HuH-7 (cell line): ENCODE measurements at regions not wholly inside any gene's neighbourhood (a gene's known extent, or its start where the extent isn't known, plus 50 kb on each side); places are given as distances from the start of the nearest gene placed in this dataset.

Source experiments
- DNase-seq: peaks from one replicate; pipeline ENCODE4 v3.0.0; 2011; ENCODE audit warnings: low spot score

DNA sequence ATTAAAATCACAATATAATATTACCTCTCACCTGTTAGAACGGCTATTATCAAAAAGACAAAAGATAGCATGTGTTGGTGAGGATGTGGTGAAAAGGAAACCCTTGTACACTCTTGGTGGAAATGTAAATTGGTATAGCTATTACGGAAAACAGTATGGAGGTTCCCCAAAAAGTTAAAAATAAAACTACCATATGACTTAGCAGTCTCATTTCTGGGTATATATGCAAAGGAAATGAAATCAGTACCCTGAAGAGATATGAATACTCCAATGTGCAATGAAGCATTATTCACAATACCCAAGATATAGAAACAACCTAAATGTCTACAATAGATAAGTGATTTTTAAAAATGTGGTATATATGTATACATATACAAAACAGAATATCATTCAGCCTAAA lies 199.9 kb downstream of the SNX18 start:
- no peak for DNase-seq

DNA sequence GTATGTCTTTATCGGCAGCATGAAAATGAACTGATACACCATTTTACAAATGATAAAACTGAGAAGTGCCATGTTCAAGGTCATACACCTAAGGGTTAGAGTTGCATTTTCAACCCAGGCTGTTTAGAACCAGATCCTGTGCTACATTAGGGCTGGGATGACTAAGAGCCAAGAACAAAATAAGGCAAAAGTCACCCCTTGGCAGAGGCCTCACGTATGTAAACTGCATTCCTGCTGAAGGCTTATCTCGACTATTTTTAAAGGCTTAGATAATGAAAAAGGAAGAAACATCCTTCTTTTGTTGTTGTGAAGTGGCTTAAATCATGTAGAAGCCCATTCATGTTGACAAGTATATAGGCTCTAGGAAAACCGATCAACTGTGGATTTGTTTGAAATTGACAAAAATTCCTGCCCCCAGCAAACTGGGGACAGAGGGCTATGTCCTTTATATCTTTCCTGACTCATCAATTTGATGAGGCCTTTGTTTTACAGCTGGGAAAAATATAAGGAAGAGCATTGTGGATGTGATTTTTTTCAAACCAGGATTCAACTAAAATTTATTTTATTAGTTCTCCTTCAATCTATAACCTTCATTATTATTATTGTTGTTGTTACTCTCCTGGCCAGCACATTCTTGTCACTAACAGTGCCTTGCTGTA lies 196.5 kb downstream of the SNX18 start:
- DNase-seq = no peak

DNA sequence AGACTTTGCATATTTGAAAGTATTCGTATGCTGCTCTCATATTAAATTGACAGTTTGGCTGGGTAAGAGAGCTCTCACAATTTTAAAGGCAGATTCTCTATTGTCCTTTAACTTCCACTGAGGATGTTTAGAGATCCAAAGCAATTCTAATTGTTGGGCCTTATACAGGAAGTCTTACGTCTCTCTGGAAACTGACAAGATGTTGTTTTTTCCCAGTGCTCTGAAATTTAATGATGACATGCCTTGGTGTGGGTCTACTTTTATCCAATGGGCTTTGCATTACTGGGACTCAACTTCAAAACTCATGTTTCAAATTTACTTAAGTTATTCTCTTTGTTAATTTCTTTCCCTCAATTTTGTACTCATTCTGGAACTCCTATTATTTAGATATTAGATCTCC lies 191.5 kb downstream of the SNX18 start:
- DNase-seq = no peak

DNA sequence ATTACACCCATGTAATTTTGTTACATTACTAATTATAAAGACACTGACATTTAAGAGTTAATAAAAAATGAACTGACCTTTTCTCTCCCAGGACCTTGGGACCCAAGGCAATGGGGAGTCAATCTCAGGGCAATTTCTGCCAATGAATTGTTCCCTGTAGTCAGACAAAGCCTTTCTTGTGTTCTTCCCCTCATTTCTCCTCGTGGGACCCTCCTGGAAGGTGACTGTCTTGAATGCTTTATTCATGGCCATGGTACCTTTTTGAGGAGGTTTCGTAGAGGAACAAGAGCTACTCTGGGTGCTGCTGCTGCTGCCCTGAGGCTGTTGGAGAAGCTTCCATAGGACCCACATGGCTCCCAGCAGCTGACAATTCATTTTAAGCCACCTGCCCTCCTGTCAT lies 190.3 kb downstream of the SNX18 start:
- DNase-seq = no peak

DNA sequence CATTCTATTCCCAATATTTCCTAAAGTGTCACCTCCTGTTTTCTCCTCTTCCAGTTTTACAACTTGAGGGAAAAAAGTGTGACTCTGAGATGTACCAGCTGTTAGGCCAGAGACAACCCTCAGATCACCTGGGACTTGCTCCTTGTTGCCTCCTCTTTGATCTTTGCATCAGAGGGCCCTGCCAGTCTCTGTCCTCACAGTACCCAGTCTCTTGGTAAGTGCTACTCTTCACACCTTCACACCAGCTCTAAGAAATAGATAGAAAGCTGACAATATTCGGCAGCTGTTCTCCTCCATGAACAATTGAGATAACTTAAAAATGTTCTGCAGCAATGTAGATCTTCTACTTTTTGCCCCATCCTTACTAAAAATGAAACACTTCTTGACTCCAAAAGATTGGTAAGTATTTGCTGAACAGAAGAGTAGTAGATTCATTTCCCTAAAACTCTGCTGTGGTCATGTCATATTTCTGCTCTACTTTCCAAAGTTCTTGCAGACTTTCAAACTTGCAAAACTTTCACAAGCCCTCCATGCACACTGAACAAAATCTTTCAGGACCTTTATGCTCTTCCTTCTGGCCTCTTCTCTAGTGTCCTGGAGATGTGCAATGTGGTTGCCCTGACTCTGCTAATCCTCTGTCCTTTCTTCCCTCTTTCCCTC lies 188.6 kb downstream of the SNX18 start:
- no peak for DNase-seq

DNA sequence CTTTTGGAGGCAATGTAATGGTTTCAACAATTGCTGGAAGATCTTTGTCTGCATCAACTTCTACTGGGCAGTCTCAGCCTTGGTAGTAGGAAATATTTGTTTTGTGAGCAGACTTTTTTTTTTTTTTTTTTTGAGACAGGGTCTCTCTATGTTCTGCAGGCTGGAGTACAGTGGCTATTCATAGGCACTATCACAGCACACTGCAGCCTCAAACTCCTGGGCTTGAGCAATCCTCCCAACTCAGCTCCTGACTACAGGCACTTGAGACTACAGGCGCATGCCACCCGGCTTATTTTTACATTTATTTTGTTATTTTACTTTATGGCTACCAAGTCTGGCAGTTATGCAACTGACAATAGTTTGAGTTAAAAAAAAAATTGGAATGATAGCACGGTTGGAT lies 187.3 kb downstream of the SNX18 start:
- no peak for DNase-seq

DNA sequence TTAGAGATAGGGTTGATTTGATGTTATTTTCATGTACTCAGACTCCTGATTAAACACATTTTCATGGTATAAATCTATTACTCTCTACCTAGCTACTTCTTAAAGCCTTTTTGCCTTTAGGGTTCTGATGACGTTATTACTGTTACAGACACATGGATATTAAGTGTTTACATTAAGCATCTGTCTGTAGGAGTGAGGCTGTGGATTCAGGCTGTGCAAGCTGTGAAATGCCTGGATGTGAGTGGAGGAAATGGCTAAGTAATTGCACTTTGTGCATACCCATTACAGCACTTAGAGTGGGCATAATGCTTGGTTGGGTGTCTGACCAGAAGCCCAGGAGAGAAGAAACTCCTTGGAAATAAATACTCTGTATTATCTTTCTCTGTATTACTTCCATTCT lies 186.8 kb downstream of the SNX18 start:
- no peak for DNase-seq

DNA sequence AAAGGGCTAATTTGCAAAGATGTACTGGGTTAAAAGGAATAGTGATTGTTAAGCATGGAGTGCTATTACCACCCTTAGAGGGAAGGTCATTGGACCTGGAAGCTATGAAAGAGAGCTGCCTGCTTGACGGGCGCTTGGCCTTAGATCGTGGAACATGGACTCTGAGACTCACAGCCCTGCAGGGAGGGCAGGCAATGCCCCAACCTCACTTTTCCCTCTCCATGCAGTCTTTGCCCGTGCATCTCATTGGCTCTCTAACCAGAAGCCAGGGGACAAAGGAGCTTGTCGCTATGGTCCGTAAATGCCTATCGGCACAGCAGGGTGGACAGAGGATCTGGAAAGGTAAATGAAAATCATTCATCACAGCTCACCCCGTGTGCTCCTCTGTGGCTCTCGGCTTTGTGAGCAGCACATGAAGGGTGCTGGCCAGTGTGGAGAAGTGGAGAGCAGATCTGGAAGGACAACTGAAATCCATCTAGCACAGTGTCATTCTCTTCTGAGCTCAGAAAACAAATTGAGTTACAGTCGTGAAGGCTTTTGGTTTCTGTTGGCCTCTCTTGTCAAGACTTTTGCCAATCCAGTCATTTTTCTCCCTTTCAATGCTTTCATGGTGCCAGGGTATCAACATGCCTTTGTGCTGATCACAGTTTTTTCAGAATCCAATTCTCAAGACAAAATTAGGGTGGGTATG lies 186.2 kb downstream of the SNX18 start:
- no peak for DNase-seq

DNA sequence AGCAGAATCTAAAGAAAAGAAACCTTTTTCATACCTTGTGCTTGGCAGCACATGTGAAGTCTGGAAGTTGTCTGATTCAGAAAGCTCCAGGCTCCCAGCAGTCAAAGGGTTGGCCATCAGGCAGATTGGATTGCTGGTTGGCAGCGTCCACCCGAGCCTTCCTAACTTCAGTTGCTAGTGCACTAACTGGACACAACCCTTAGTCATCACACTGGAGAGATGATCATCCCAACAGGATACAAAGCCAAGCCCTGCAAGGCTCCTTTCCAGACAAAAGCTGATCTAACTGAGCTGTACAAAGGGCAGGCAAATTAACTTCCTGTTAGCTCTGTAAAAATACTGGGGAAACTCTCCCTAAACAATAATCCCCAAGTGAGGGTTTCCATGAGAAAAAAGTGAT lies 185.6 kb downstream of the SNX18 start:
- DNase-seq = no peak

DNA sequence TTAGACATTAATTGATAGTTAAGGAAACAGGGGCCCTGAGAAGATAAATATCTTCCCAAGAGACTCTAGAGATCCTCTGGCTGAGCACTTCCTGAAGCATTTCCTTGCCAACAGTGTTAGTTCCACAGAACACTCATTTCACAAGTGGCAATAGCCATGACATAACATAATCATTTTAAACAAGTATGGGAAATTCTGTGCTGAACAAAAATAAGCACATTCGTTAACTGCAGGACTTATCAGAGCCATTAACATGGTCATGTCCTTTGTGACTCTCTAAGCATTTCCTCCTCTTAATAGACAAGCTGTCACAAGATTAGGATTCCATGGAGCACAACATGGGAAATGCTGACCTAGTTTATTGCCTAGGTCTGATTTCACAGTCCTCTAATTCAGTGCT lies 184.9 kb downstream of the SNX18 start:
- no peak for DNase-seq

DNA sequence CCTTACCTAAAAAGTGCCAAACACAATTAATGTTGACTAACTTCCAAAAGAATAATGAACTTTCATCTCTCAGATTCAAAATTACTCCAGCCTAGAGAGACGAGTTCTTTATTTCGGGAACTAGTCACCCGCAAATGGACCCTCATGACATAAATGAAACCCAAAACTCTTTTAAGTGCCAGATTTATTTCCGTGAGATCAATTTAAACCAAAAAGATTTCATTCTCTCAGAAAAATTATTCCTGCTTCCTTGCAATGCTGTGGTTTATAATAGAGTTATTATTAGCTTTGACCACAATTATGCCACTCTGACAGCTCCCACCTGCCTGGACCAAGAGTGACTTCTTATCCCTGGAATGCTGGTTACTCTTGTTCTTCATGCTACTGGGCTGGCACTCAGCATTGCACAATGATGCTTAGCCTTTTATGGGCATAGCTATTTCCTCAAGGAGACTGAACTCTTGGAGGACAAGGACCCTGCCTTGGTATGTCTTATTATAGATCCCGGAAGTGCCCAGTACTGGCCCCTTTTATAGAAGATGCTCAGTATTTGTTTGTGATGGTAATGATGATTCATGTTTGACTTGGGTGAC lies 183.5 kb downstream of the SNX18 start:
- no peak for DNase-seq

DNA sequence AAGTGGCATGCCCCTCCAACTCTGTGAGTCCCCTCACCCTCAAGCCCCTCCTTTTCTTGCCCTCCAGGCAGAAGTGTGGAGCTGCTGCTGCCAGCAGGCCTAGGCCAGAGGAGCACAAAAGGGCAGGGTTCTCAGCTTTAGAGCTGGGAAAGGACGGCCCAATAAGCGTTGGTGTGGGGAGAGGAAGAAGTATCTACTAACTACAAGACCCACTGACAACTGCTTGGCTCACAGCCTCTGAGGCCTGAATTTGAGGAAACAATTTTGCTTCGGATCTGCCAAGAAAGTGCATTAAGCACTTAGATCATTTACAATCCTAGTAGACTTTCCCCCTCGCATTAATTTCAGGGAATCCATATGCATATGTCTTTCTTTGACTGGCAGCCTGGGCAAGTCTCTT lies 179.4 kb downstream of the SNX18 start:
- no peak for DNase-seq

DNA sequence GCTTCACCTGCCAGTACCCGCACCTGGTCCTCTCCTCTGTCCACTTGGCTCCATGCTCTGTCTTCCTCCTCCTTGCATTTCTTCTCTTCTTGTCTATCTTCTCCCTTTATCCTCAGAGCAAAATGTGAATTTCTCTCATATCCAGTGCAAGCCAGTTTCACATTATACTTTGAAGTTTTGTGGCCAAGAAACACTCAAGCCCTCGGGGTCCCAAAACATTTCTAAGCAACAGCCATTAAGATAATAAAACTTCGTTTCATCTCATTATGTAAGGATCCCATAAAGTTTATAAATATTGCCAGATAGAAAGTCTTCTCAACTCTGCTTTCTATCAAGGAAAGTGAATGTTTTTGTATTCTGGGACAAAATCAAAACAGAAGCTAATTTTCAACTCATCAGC lies 178.8 kb downstream of the SNX18 start:
- no peak for DNase-seq

DNA sequence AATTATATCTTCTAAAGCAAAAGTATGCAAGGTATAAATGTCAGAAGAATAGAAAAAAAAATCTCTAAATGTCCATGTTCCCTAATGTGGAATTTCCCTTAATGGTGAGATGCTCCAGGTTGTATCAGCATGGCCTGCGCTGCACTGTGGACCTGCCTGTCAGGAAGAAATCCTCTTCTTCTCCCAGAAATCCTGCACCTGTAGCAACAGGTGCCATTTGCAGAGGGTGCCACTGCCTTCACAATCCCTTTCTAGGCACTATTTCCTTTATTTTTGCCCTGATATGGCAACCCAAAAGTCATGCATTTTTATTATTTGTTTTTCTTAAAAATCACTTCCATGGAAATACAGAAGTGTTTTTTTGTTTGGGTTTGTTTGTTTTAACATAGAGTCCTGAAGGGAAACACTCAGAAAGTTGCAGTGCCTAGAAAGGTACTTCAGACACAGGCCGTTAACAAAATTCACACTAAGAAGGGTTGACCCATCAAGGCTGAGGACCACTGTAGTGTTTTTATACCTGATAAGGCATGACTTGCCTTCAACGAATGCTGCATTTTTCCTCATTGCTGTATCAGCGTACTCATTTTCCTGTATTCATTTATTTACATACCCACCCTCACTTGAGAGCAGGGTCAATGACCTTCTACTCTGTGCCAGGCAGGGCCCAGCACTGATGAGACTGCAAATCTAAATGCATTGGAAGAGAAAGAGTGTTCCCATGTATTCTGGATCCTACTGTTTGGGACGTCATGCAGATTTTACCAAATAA lies 177.8 kb downstream of the SNX18 start:
- DNase-seq = no peak

DNA sequence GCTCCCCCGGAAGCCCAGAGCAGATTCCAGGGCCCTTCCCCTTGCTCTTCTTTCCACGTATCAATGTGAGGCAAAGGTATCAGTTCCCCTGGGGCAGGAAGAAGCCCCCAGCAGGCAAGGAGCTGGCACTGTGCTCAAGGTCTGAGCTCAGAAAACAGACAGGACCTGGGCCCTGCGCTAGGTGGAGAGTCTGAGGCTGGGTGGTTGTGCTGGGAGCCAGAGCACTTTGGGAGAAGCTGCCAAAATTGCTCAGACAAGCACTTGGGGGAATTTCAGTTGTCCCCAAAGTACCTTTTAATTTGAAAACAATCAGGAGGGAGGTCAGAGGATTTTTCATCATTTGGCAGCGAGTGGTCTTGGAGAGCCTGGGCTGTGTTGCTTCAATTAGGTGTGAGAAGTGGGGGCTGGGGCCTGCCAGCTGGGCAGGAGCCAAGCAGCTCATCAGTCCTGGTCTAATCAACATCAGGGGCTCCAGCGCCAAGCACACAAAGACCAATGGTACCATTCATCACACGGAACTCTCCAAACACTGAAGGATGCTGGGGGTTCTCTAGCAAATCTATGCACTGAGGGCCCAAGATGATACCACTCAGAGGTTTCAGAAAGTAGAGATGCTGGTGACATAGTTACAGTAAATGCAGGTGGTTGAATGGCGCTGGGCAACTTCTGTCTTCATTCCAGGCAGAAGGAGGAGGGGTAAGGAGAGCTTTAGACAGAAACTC lies 176.5 kb downstream of the SNX18 start:
- DNase-seq = no peak

DNA sequence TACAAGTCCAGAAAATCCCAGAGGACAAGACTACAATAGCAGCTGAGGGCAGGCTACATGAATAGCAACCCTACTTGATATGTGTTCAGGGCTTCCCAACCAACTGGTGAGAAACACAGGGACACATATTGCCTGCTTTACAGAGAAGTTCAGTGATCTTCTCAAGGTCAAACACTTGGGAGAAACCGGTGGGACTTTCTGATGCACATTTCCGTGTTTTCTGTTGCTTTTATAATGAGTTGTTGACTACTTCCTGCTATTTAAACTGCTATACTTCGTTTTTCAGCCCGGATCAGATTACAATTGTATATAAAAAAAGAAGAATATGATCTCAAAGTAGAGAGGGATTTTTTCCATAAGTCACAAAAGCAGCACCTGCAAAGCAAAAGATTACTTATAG lies 175.1 kb downstream of the SNX18 start:
- DNase-seq = no peak

DNA sequence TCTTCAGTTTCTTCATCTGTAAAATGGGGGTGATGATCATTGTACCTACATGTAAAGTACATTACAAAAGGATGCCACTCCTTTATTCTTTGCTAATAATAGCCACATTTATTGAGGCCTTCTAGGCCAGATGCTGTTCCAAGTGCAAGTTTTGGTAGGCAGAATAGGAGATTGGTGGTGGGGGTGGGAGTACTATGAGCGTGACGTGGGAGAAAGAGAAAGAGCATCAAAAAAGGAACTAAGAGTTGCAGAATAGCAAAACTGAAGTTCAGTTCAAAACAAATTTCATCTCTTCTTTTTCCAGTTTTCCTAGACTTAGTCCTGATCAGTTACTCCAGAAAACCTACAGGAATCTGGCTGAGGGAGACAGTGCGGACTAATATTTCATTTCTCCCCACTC lies 174.1 kb downstream of the SNX18 start:
- DNase-seq = no peak

DNA sequence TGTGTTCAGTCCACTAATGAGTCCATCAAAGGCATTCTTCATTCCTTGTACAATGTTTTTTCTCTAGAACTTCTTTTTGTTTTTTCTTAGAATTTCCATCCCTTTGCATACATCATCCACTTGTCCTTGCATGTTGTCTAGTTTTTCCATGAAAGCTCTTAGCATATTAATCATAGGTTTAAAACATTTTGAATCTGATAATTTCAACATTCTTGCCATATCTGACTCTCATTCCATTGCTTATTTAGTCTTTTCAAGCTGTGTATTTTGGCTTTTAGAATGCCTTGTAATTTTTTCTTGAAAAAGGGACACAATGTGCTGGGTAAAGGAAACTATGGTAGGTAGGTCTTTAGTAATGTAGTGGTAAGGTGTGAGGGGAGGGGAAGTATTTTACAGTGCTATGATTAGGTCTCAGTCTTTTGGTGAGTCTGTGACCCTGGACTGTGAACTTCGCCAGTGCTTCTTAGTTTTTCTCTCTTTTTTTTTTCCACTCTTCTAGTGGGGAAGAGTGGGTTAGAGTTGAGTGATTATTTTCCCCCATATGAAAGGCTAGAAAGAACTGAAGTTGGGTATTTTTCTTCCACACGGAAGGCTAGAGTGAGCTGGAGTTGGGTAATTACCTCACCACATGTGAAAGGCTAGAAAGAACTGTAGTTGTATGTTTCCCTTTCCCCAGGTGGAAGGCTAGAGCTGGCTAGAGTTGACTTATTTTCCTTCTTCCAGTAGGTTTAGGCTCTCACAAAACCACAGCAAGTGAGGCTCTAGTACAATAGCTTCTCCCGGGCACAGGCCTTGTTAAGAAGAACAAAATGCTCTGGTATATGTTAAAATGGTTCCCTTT lies 172.1 kb downstream of the SNX18 start:
- DNase-seq = no peak

DNA sequence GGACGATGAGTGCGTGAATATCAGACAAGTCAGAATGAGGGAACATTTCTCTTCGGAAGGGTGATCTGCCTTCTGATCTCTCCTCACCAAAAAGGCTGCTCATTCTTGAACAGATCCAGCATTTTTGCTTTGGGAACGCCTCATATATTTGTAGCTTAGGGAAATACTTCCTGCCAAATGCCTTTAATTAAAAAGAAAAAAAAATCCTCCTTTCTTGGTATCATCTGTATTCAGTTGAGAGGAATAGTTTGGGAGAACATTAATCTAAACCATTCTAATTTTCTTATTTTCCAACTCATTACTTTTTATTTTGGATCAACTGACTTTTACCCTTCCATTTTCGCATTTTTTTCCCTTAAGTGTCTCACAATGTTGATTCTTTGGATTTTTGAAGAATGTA lies 163.4 kb downstream of the SNX18 start:
- DNase-seq = no peak

DNA sequence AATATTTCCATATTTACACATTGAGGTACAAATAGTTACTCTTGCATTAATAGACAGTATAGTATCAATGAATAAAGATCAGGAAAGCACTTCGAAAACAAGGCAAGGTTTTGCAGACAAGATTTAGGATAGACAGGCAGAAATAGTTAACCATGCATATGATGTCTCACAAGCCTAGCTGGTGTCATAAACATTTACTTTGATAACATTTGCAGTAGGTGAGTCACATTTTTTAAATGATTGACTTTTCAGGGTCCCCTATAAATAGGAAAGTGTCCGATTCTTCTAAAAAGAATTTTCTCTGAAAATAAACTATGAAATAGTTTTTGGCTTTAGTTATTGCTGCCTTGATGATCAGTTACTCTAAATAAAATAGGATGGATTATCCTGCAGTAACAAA lies 162.1 kb downstream of the SNX18 start:
- DNase-seq = no peak

DNA sequence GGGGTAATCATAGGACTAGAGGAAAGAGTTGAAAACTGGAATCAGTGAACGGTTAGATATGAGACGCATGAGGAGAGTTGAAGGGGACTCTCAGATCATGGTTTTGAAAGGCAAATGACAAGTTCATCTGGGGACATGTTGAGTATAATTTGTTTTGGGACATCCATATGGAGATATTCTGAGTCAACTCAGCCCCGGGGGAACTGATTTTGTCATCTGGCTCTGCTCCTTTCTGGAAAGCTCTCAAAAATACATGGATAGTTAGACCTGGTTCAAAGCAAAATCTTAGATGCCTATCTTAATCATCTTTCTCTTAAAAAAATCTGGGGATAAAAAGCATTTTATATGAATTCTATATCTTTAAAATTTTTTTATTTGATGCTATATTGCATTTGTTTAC lies 161.2 kb downstream of the SNX18 start:
- no peak for DNase-seq
